Trophoblast cell (in vitro differentiated cells and primary cell): ENCODE measurements at regions not wholly inside any gene's neighbourhood (a gene's known extent, or its start where the extent isn't known, plus 50 kb on each side); places are given as distances from the start of the nearest gene placed in this dataset.

Experiments
- DNase-seq, 2 donors: peaks; one replicate each; pipeline ENCODE4 v3.0.0-alpha.2; 2016
- H2AFZ ChIP-seq: 2 replicates; pipeline ENCODE4 v1.6.1; 2013; ENCODE audit warnings: low read length, moderate library complexity, mild to moderate bottlenecking; ENCODE audit not compliant: insufficient read depth, poor library complexity
- H2AK5ac ChIP-seq: 2 replicates; pipeline ENCODE4 v1.6.1; 2013; ENCODE audit warnings: mild to moderate bottlenecking, low read length
- H2BK120ac ChIP-seq: 2 replicates; pipeline ENCODE4 v1.6.1; 2013; ENCODE audit warnings: low read length, mild to moderate bottlenecking, moderate library complexity; ENCODE audit not compliant: insufficient read depth, poor library complexity
- H2BK12ac ChIP-seq: 2 replicates; pipeline ENCODE4 v1.6.1; 2013; ENCODE audit warnings: mild to moderate bottlenecking, low read length, moderate library complexity
- H2BK5ac ChIP-seq: 2 replicates; pipeline ENCODE4 v1.6.1; 2013; ENCODE audit warnings: low read length, low read depth, moderate library complexity, mild to moderate bottlenecking; ENCODE audit not compliant: poor library complexity
- H3K14ac ChIP-seq: 2 replicates; pipeline ENCODE4 v1.6.1; 2013; ENCODE audit warnings: mild to moderate bottlenecking, low read length
- H3K18ac ChIP-seq: 2 replicates; pipeline ENCODE4 v1.6.1; 2013; ENCODE audit warnings: mild to moderate bottlenecking, low read length
- H3K23ac ChIP-seq: 2 replicates; pipeline ENCODE4 v1.6.1; 2013; ENCODE audit warnings: low read length
- H3K27ac ChIP-seq: 2 replicates; pipeline ENCODE4 v1.5.1; 2013; ENCODE audit warnings: low read depth, mild to moderate bottlenecking, inconsistent platforms, low read length, moderate library complexity
- H3K27me3 ChIP-seq: 2 replicates; pipeline ENCODE4 v1.6.1; 2013; ENCODE audit warnings: inconsistent platforms, mild to moderate bottlenecking, low read length, moderate library complexity; ENCODE audit not compliant: insufficient read depth
- H3K36me3 ChIP-seq, 2 experiments: 1 replicate in 1 of 2; 2 replicates in 1 of 2; pipeline ENCODE4 v1.6.1; 2013; ENCODE audit warnings: low read length in 2 of 2, mild to moderate bottlenecking in 2 of 2, moderate library complexity in 1 of 2; ENCODE audit not compliant: insufficient read depth in 2 of 2, control insufficient read depth in 1 of 2
- H3K4ac ChIP-seq: 2 replicates; pipeline ENCODE4 v1.6.1; 2013; ENCODE audit warnings: low read depth, mild to moderate bottlenecking, low read length, moderate library complexity
- H3K4me1 ChIP-seq, 2 experiments: 1 replicate in 1 of 2; 2 replicates in 1 of 2; pipeline ENCODE4 v1.6.1; 2013; ENCODE audit warnings: low read length in 2 of 2, mild to moderate bottlenecking in 2 of 2, moderate library complexity in 1 of 2; ENCODE audit not compliant: insufficient read depth in 2 of 2, control insufficient read depth in 1 of 2
- H3K4me2 ChIP-seq: 2 replicates; pipeline ENCODE4 v1.6.1; 2013; ENCODE audit warnings: inconsistent platforms, mild to moderate bottlenecking, low read length, moderate library complexity
- H3K4me3 ChIP-seq: 2 replicates; pipeline ENCODE4 v1.5.1; 2013; ENCODE audit warnings: mild to moderate bottlenecking, low read depth, low read length, inconsistent platforms
- H3K79me1 ChIP-seq: one replicate; pipeline ENCODE4 v1.6.1; 2013; ENCODE audit warnings: low read length
- H3K79me2 ChIP-seq: 2 replicates; pipeline ENCODE4 v1.6.1; 2013; ENCODE audit warnings: low read length, mild to moderate bottlenecking; ENCODE audit not compliant: control insufficient read depth, insufficient read depth, poor library complexity
- H3K9ac ChIP-seq: 2 replicates; pipeline ENCODE4 v1.6.1; 2013; ENCODE audit warnings: mild to moderate bottlenecking, low read length
- H3K9me3 ChIP-seq: 2 replicates; pipeline ENCODE4 v1.6.1; 2013; ENCODE audit warnings: low read depth, mild to moderate bottlenecking, control low read depth, inconsistent platforms, low read length; ENCODE audit not compliant: insufficient read depth
- H4K12ac ChIP-seq: 2 replicates; pipeline ENCODE4 v1.6.1; 2013; ENCODE audit warnings: low read depth, mild to moderate bottlenecking, low read length, moderate library complexity
- H4K8ac ChIP-seq: 2 replicates; pipeline ENCODE4 v1.6.1; 2013; ENCODE audit warnings: low read depth, mild to moderate bottlenecking, low read length, moderate library complexity
- H4K91ac ChIP-seq: one replicate; pipeline ENCODE4 v1.6.1; 2013; ENCODE audit warnings: low read depth, mild to moderate bottlenecking, low read length, moderate library complexity
- WGBS: extraction: QIAGEN DNeasy Blood & Tissue Kit; methylation state at CpG from one replicate; pipeline ENCODE4 v1.1.7; 2013; ENCODE audit warnings: missing lambda C conversion rate; ENCODE audit not compliant: insufficient read length, insufficient coverage; ENCODE audit errors: extremely low coverage; 5-methylcytosine and 5-hydroxymethylcytosine counted together

DNA sequence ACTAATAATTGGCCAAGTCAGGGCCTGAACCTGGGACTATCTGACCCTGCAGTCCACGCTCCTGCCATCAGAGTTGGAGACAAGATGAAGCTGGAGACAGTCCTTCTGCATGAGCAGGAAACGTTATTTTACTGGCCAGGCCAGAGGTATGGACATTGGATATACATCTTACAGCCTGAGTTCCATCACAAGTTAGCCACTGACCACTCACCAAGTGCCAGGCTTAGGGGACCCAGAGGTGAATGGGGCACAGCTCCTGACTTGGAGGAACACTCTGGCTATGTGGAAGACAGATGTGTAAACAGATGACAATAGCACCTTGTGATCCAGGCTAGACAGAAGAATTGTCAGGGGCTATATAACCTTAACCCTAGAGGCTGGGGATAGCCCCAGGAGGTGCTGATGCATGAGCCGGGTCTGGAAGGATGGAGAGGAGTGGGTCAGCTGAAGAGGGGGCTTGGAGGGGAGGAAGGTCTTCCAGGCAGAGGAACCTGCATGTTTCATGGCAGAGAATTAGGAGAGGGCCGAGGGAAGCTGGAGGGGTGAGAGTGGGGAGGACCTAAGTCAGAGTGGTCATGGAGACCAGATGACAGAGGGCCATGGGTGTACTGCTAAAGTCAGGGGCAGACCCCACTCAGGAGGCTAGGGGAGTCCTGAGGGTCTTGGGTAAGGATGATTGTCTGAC, 52.5 kb upstream of the DMRTB1 start:
- Histone ChIP-seq H3K27me3 (no peaks in the 10 kb centered on the region), H2AFZ (no peak overlapping the region), H3K27ac (no peak overlapping the region), H3K4ac (no peak overlapping the region), H3K9ac (no peak overlapping the region), H3K4me1 (peaks cover 2 to 4% of the 10 kb centered on the region in 2 experiments), H4K91ac (no peak overlapping the region), H3K18ac (no peak overlapping the region), H3K4me2 (no peak overlapping the region), H3K9me3 (no peaks in the 10 kb centered on the region), H3K79me2 (no peaks in the 10 kb centered on the region), H3K14ac (no peak overlapping the region), H3K4me3 (no peak overlapping the region), H4K12ac (no peak overlapping the region), H3K79me1 (no peaks in the 10 kb centered on the region), H2BK12ac (no peak overlapping the region), H3K36me3 (no peaks in the 10 kb centered on the region), H2BK120ac (no peak overlapping the region), H2AK5ac (no peak overlapping the region), H2BK5ac (no peak overlapping the region), H3K23ac (no peak overlapping the region), H4K8ac (no peak overlapping the region)
- no peak for DNase-seq
- no CpG with 5 or more reads among the region's 4 CpGs for WGBS

GRCh38 chr1:53408013-53408754, 51.0 kb upstream of the DMRTB1 start:
- no CpG with 5 or more reads among the region's 6 CpGs for WGBS

GRCh38 chr1:53408755-53409129, 50.5 kb upstream of the DMRTB1 start:
- no peak overlapping the region for H2BK120ac ChIP-seq
- H4K91ac ChIP-seq, result no peak overlapping the region
- no CpG with 5 or more reads among the region's 7 CpGs for WGBS
- no peak overlapping the region for H3K27ac ChIP-seq
- no peak overlapping the region for H3K18ac ChIP-seq
- no peak overlapping the region for H3K9ac ChIP-seq
- no peak overlapping the region for H3K14ac ChIP-seq
- no peaks in the 10 kb centered on the region for H3K79me1 ChIP-seq
- H3K23ac ChIP-seq, result no peak overlapping the region
- H3K4me3 ChIP-seq, result no peak overlapping the region
- no peak overlapping the region for H2AFZ ChIP-seq
- H3K4me2 ChIP-seq, result no peak overlapping the region
- no peaks in the 10 kb centered on the region for H3K9me3 ChIP-seq
- H3K79me2 ChIP-seq, result no peaks in the 10 kb centered on the region
- no peak overlapping the region for H3K4ac ChIP-seq
- no peak overlapping the region for H4K8ac ChIP-seq
- no peak for DNase-seq
- no peak overlapping the region for H2BK12ac ChIP-seq
- no peak overlapping the region for H4K12ac ChIP-seq
- peaks cover 8% of the 10 kb centered on the region in 2 experiments for H3K4me1 ChIP-seq
- no peaks in the 10 kb centered on the region for H3K27me3 ChIP-seq
- no peak overlapping the region for H2AK5ac ChIP-seq
- H3K36me3 ChIP-seq, result no peaks in the 10 kb centered on the region
- H2BK5ac ChIP-seq, result no peak overlapping the region

More at GRCh38 chr1:53408013-53408754, 51.0 kb upstream of the DMRTB1 start:
- no peaks in the 10 kb centered on the region for H3K36me3 ChIP-seq
- H3K27ac ChIP-seq, result no peak overlapping the region
- H4K12ac ChIP-seq, result no peak overlapping the region
- no peak overlapping the region for H2BK12ac ChIP-seq
- H3K27me3 ChIP-seq, result no peaks in the 10 kb centered on the region
- no peak overlapping the region for H2AFZ ChIP-seq
- H3K9ac ChIP-seq, result no peak overlapping the region
- DNase-seq, result no peak
- no peak overlapping the region for H2BK120ac ChIP-seq
- no peak overlapping the region for H3K14ac ChIP-seq
- H4K91ac ChIP-seq, result no peak overlapping the region
- H3K4me3 ChIP-seq, result no peak overlapping the region
- H3K23ac ChIP-seq, result peak overlapping the region; percentile 6
- H2AK5ac ChIP-seq, result no peak overlapping the region
- no peak overlapping the region for H3K18ac ChIP-seq
- no peak overlapping the region for H2BK5ac ChIP-seq
- H3K79me2 ChIP-seq, result no peaks in the 10 kb centered on the region
- H4K8ac ChIP-seq, result no peak overlapping the region
- H3K4me2 ChIP-seq, result no peak overlapping the region
- no peaks in the 10 kb centered on the region for H3K79me1 ChIP-seq
- H3K4me1 ChIP-seq, result peaks cover 6 to 8% of the 10 kb centered on the region in 2 experiments
- no peaks in the 10 kb centered on the region for H3K9me3 ChIP-seq
- H3K4ac ChIP-seq, result no peak overlapping the region

GRCh38 chr1:53409233-53409632, 50.0 kb upstream of the DMRTB1 start:
- Histone ChIP-seq H3K9me3 (no peaks in the 10 kb centered on the region), H3K14ac (no peak overlapping the region)

More at GRCh38 chr1:53409233-53409632, 50.0 kb upstream of the DMRTB1 start:
- Histone ChIP-seq H3K4me3 (no peak overlapping the region), H3K79me2 (no peaks in the 10 kb centered on the region), H3K4me1 (peaks cover 10 to 11% of the 10 kb centered on the region in 2 experiments), H2AFZ (no peak overlapping the region), H3K27ac (no peak overlapping the region), H3K27me3 (no peaks in the 10 kb centered on the region), H3K4me2 (no peak overlapping the region), H2BK120ac (no peak overlapping the region), H3K23ac (no peak overlapping the region), H4K8ac (no peak overlapping the region), H4K91ac (no peak overlapping the region), H4K12ac (no peak overlapping the region), H2BK12ac (no peak overlapping the region), H2BK5ac (no peak overlapping the region), H3K18ac (no peak overlapping the region), H3K9ac (no peak overlapping the region), H2AK5ac (no peak overlapping the region), H3K4ac (no peak overlapping the region), H3K79me1 (no peaks in the 10 kb centered on the region), H3K36me3 (no peaks in the 10 kb centered on the region)
- WGBS, result no CpG with 5 or more reads among the region's 7 CpGs
- DNase-seq, result no peak
